Endothelial cell of umbilical vein (primary cell): ENCODE measurements at regions not wholly inside any gene's neighbourhood (a gene's known extent, or its start where the extent isn't known, plus 50 kb on each side); places are given as distances from the start of the nearest gene placed in this dataset.

Experiments
- BruUV-seq: library from RNA; stranded (reverse); fragments of 400-500 nt; replicated peaks from 2 replicates; lab custom pipeline; 2021; lab: Mats Ljungman, UMichigan
- CTCF ChIA-PET: fragments of 300-600, 350-600 bp; sonication (Branson Sonifier 250); formaldehyde crosslinking; loops from one replicate; lab custom pipeline; 2021; ENCODE audit warnings: antibody characterized with exemption, inconsistent platforms; lab: Charles Lee
- POLR2A ChIA-PET: fragments of 300-600, 350-600 bp; sonication (Branson Sonifier 250); formaldehyde crosslinking; loops from one replicate; lab custom pipeline; 2021; ENCODE audit warnings: antibody characterized with exemption, inconsistent platforms; lab: Charles Lee
- DNase-seq: peaks from one replicate; pipeline ENCODE4 v3.0.0-alpha.2; 2011; ENCODE audit warnings: low read depth, low spot score
- FAIRE-seq: peaks from 2 replicates; lab custom pipeline; 2011; peaks lifted over from hg19 to GRCh38; lab: Jason Lieb, UNC
- H2AFZ ChIP-seq: 2 replicates; pipeline ENCODE4 v1.6.0; 2012; ENCODE audit warnings: low read depth, low read length, control low read depth, inconsistent platforms
- H3K27ac ChIP-seq: 2 replicates; pipeline ENCODE4 v1.5.1; 2011; ENCODE audit warnings: low read depth, mild to moderate bottlenecking, control low read depth, low read length, moderate library complexity; ENCODE audit not compliant: insufficient read depth
- H3K27me3 ChIP-seq, 2 experiments: 2 replicates each; pipeline versions ENCODE4 v1.6.0 to v1.6.1; 2011; ENCODE audit warnings: low read length in 2 of 2, mixed read lengths in 1 of 2; ENCODE audit not compliant: control insufficient read depth in 2 of 2, insufficient read depth in 2 of 2
- H3K36me3 ChIP-seq, 2 experiments: 2 replicates in 1 of 2; 3 replicates in 1 of 2; pipeline ENCODE4 v1.5.1; 2011; ENCODE audit warnings: low read length in 2 of 2, mild to moderate bottlenecking in 1 of 2, moderate library complexity in 1 of 2; ENCODE audit not compliant: control insufficient read depth in 2 of 2, insufficient read depth in 2 of 2; ENCODE audit errors: extremely low read depth in 1 of 2
- H3K4me1 ChIP-seq: 3 replicates; pipeline ENCODE4 v1.5.1; 2011; ENCODE audit warnings: mild to moderate bottlenecking, low read length; ENCODE audit not compliant: control insufficient read depth, insufficient read depth; ENCODE audit errors: extremely low read depth
- H3K4me2 ChIP-seq: 2 replicates; pipeline ENCODE4 v1.6.1; 2011; ENCODE audit warnings: low read length, control low read depth, mixed read lengths; ENCODE audit not compliant: insufficient read depth
- H3K4me3 ChIP-seq, 3 experiments: fragments of 200-600 bp in 1 of 3; sonication (generic), shearing (Covaris generic) in 1 of 3; replicated peaks in 1 of 3; 2 replicates each; pipeline ENCODE4 v1.5.1; 2011 to 2016; ENCODE audit warnings: control low read depth in 3 of 3, low read length in 3 of 3, mild to moderate bottlenecking in 2 of 3, inconsistent platforms in 1 of 3, low read depth in 1 of 3, moderate library complexity in 1 of 3; ENCODE audit not compliant: insufficient read depth in 1 of 3
- H3K79me2 ChIP-seq: 2 replicates; pipeline ENCODE4 v1.6.0; 2012; ENCODE audit warnings: low read length, inconsistent platforms; ENCODE audit not compliant: control insufficient read depth, insufficient read depth
- H3K9ac ChIP-seq: replicated peaks from 2 replicates; pipeline ENCODE3; 2011; ENCODE audit warnings: low read length, control low read depth; ENCODE audit not compliant: insufficient read depth; ENCODE audit errors: extremely low read depth
- H3K9me1 ChIP-seq: replicated peaks from 3 replicates; pipeline ENCODE4 v1.6.0; 2011; ENCODE audit warnings: mild to moderate bottlenecking, low read length; ENCODE audit not compliant: control insufficient read depth, insufficient read depth; ENCODE audit errors: extremely low read depth
- H3K9me3 ChIP-seq: replicated peaks from 2 replicates; pipeline ENCODE4 v1.5.1; 2012; ENCODE audit warnings: low read length, inconsistent platforms; ENCODE audit not compliant: control insufficient read depth, insufficient read depth
- H4K20me1 ChIP-seq: replicated peaks from 2 replicates; pipeline ENCODE3; 2011; ENCODE audit warnings: mild to moderate bottlenecking, low read length; ENCODE audit not compliant: control insufficient read depth, insufficient read depth; ENCODE audit errors: extremely low read depth
- CTCF ChIP-seq, 2 donors: IDR thresholded peaks; 1 replicate in 1 of 2; 2 replicates in 1 of 2; pipeline ENCODE4 v1.5.1; 2011; ENCODE audit warnings: low read length in 2 of 2, mild to moderate bottlenecking in 2 of 2, moderate library complexity in 2 of 2, control low read depth in 1 of 2, inconsistent platforms in 1 of 2, low read depth in 1 of 2; ENCODE audit not compliant: insufficient read depth in 1 of 2; ENCODE audit errors: extremely low read depth in 1 of 2
- EZH2 ChIP-seq: IDR thresholded peaks from 2 replicates; pipeline ENCODE4 v1.6.1; 2012; ENCODE audit warnings: borderline replicate concordance, low read depth, mild to moderate bottlenecking, moderate library complexity, low read length, inconsistent platforms; ENCODE audit not compliant: severe bottlenecking
- FOS ChIP-seq: IDR thresholded peaks from 2 replicates; pipeline ENCODE4 v1.6.1; 2011; ENCODE audit warnings: mild to moderate bottlenecking, low read length, moderate library complexity, borderline replicate concordance; ENCODE audit not compliant: insufficient read depth
- GATA2 ChIP-seq: IDR thresholded peaks from 2 replicates; pipeline ENCODE4 v1.7.0; 2011; ENCODE audit warnings: low read depth, mild to moderate bottlenecking, moderate library complexity, mixed read lengths, low read length; ENCODE audit not compliant: insufficient read length, insufficient read depth
- JUN ChIP-seq: IDR thresholded peaks from 2 replicates; pipeline ENCODE4 v1.6.1; 2011; ENCODE audit warnings: borderline replicate concordance, low read depth; ENCODE audit not compliant: insufficient read length, insufficient read depth
- MAX ChIP-seq: IDR thresholded peaks from 2 replicates; pipeline ENCODE4 v1.6.1; 2011; ENCODE audit not compliant: insufficient read depth, insufficient read length
- MYC ChIP-seq: IDR thresholded peaks from one replicate; pipeline ENCODE4 v1.6.1; 2011; ENCODE audit warnings: mild to moderate bottlenecking, low read depth, low read length
- POLR2A ChIP-seq: IDR thresholded peaks from 2 replicates; pipeline ENCODE4 v1.6.1; 2012; ENCODE audit warnings: low read depth, mild to moderate bottlenecking, control low read depth, low read length
- POLR2AphosphoS5 ChIP-seq: IDR thresholded peaks from 2 replicates; pipeline ENCODE4 v1.6.1; 2012; ENCODE audit warnings: low read depth, mild to moderate bottlenecking, control low read depth, low read length, moderate library complexity; ENCODE audit not compliant: insufficient read depth
- dilution Hi-C: fragments of 300-500 bp; cut with MboI; formaldehyde crosslinking; loops from one replicate; pipeline ENCODE4 v1.15.0; 2019; ENCODE audit warnings: low sequenced_read_pairs; ENCODE audit not compliant: extremely low pct_ligation_motif_present
- intact Hi-C: fragments of 100-400 bp; cut with micrococcal nuclease; formaldehyde crosslinking; loops from one replicate; pipeline ENCODE4 v1.10.0; 2022

GRCh38 chr2:122652670-122653069, 897.2 kb downstream of the TSN start:
- H2AFZ ChIP-seq = no peak overlapping the region
- no peaks in the 10 kb centered on the region for H3K4me1 ChIP-seq
- H3K27ac ChIP-seq = no peak overlapping the region
- POLR2A ChIA-PET = no interaction called here
- no TSS peak for BruUV-seq
- FAIRE-seq (no peak), DNase-seq (no peak)
- TF ChIP-seq MYC (no peak), MAX (no peak), CTCF (IDR thresholded peaks at IDR 0.05; ENCODE audit: extremely low read depth in 1 of 2, insufficient read depth in 1 of 2, low read depth in 1 of 2, low read length in 2 of 2) (no peak), POLR2A (no peak), FOS (no peak), GATA2 (no peak)
- H4K20me1 ChIP-seq = no peaks in the 10 kb centered on the region
- dilution Hi-C loops (no loop called here), intact Hi-C loops (no loop called here)
- no peak overlapping the region for H3K4me3 ChIP-seq
- no peaks in the 10 kb centered on the region for H3K27me3 ChIP-seq
- H3K36me3 ChIP-seq = no peaks in the 10 kb centered on the region
- H3K4me2 ChIP-seq = no peak overlapping the region
- peaks cover 9% of the 10 kb centered on the region for H3K9me3 ChIP-seq
- CTCF ChIA-PET = no interaction called here
- no peaks in the 10 kb centered on the region for H3K9me1 ChIP-seq
- H3K79me2 ChIP-seq = no peaks in the 10 kb centered on the region
- H3K9ac ChIP-seq = no peak overlapping the region

GRCh38 chr2:122656403-122656802, 901.0 kb downstream of the TSN start:
- Histone ChIP-seq H4K20me1 (no peaks in the 10 kb centered on the region), H3K27me3 (no peaks in the 10 kb centered on the region), H3K4me3 (no peak overlapping the region), H3K9ac (no peak overlapping the region), H3K27ac (no peak overlapping the region), H3K79me2 (no peaks in the 10 kb centered on the region), H3K9me1 (no peaks in the 10 kb centered on the region), H2AFZ (no peak overlapping the region), H3K9me3 (peaks cover 6% of the 10 kb centered on the region), H3K4me2 (no peak overlapping the region), H3K36me3 (no peaks in the 10 kb centered on the region), H3K4me1 (no peaks in the 10 kb centered on the region)
- POLR2A ChIA-PET = no interaction called here
- no TSS peak for BruUV-seq
- DNase-seq (no peak), FAIRE-seq (no peak)
- dilution Hi-C loops (no loop called here), intact Hi-C loops (no loop called here)
- CTCF ChIA-PET = no interaction called here
- no peak for TF ChIP-seq POLR2AphosphoS5
- no peak for TF ChIP-seq MYC
- TF ChIP-seq MAX = no peak
- no peak for TF ChIP-seq GATA2
- no peak for TF ChIP-seq FOS
- TF ChIP-seq CTCF (IDR thresholded peaks at IDR 0.05; ENCODE audit: extremely low read depth in 1 of 2, insufficient read depth in 1 of 2, low read depth in 1 of 2, low read length in 2 of 2) = no peak
- no peak for TF ChIP-seq EZH2
- TF ChIP-seq JUN = no peak
- TF ChIP-seq POLR2A = no peak
